ENCODE measurements at regions not wholly inside any gene's neighbourhood (a gene's known extent, or its start where the extent isn't known, plus 50 kb on each side); places are given as distances from the start of the nearest gene placed in this dataset.

DNA sequence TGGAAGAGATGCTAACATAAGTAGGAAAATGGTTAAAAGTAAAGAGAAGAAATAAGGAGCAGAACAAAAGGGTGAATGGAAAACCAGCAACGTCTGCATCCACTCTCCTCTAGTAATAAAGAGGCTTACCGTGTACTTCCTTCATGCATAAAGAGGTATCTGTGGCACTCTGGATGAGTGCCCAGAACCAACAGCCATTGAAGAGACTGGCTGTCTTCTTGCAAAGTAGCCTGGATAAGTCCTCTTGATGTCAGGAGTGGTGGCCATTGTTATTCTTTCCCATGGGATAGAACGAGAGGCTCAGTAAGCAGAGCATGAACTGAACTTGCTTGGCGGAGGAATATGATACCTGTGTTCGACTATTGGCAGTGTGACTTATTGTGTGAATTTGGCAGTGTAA is 186.2 kb upstream of the RASGRP1 start:
- DNase-seq: no peak
- Histone ChIP-seq H3K27ac (no peak overlapping the region), H3K36me3 (no peaks in the 10 kb centered on the region), H3K9me3 (no peaks in the 10 kb centered on the region), H3K4me1 (no peaks in the 10 kb centered on the region), H3K4me3 (no peak overlapping the region), H3K27me3 (no peaks in the 10 kb centered on the region)
- no peak for TF ChIP-seq POLR2A (IDR thresholded peaks at IDR 0.05)
- TF ChIP-seq CTCF (IDR thresholded peaks at IDR 0.05): no peak

GRCh38 chr15:38755718-38756117 is 191.1 kb upstream of the RASGRP1 start:
- TF ChIP-seq CTCF (IDR thresholded peaks at IDR 0.05): no peak
- TF ChIP-seq POLR2A (IDR thresholded peaks at IDR 0.05): no peak
- no peak overlapping the region for H3K27ac ChIP-seq
- no peaks in the 10 kb centered on the region for H3K36me3 ChIP-seq
- no peak for DNase-seq
- no peak overlapping the region for H3K4me3 ChIP-seq
- H3K9me3 ChIP-seq: no peaks in the 10 kb centered on the region
- no peaks in the 10 kb centered on the region for H3K27me3 ChIP-seq
- no peaks in the 10 kb centered on the region for H3K4me1 ChIP-seq

GRCh38 chr15:38756441-38756840 is 191.8 kb upstream of the RASGRP1 start:
- no peaks in the 10 kb centered on the region for H3K9me3 ChIP-seq
- no peaks in the 10 kb centered on the region for H3K36me3 ChIP-seq
- TF ChIP-seq POLR2A (IDR thresholded peaks at IDR 0.05): no peak
- no peak for TF ChIP-seq CTCF (IDR thresholded peaks at IDR 0.05)
- no peak overlapping the region for H3K27ac ChIP-seq
- no peaks in the 10 kb centered on the region for H3K4me1 ChIP-seq
- no peaks in the 10 kb centered on the region for H3K27me3 ChIP-seq
- H3K4me3 ChIP-seq: no peak overlapping the region
- DNase-seq: no peak

DNA sequence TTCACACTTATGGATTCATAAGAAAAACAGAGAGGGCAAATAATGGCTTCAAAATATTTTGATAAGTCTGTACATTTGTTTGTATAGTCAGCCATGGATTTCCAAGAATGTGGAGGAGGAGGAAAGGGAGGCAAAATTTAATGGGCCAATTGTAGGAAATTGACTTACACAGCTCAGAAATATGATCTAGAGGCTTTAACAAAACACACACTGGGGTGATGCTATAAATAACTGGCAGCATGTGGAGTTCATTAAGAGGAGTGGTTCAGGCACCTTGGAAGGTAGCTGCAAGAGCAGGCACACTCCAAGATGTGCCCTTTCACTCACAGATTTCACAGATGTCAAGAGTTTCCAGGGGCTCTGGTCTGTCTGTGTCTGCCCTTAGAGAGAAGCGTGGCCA is 193.4 kb upstream of the RASGRP1 start:
- Histone ChIP-seq H3K36me3 (no peaks in the 10 kb centered on the region), H3K4me3 (no peak overlapping the region), H3K27ac (no peak overlapping the region), H3K4me1 (no peaks in the 10 kb centered on the region), H3K9me3 (no peaks in the 10 kb centered on the region), H3K27me3 (no peaks in the 10 kb centered on the region)
- TF ChIP-seq POLR2A (IDR thresholded peaks at IDR 0.05): no peak
- TF ChIP-seq CTCF (IDR thresholded peaks at IDR 0.05): no peak
- DNase-seq: no peak

DNA sequence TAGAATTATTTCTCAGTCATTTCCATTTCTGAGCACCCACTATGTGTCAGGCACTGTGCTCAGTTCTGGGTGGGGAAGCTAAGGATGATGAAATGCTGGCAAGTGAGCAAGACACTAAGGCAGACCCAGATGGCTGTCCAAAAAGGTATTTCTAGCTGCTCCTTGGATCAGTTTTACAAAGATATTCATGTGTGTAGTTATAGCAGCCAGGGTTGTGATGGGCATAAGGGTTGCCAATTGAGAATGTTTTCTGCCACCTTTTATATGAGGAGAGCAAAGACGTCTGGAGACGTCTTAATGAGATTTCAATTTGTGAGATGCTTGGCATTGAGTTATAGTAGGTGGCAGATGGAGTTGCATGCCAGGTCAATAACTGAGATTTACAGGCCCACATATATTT is 197.1 kb upstream of the RASGRP1 start:
- DNase-seq: no peak
- Histone ChIP-seq H3K9me3 (no peaks in the 10 kb centered on the region), H3K27ac (no peak overlapping the region)

More for the DNA sequence above, 197.1 kb upstream of the RASGRP1 start:
- H3K36me3 ChIP-seq: no peaks in the 10 kb centered on the region
- H3K4me1 ChIP-seq: no peaks in the 10 kb centered on the region
- TF ChIP-seq POLR2A (IDR thresholded peaks at IDR 0.05): no peak
- TF ChIP-seq CTCF (IDR thresholded peaks at IDR 0.05): no peak
- no peaks in the 10 kb centered on the region for H3K27me3 ChIP-seq
- no peak overlapping the region for H3K4me3 ChIP-seq
